ENCODE measurements at regions not wholly inside any gene's neighbourhood (a gene's known extent, or its start where the extent isn't known, plus 50 kb on each side); places are given as distances from the start of the nearest gene placed in this dataset.

GRCh38 chr16:9141813-9142212, 50.4 kb downstream of the HAPSTR1 start:
- Histone ChIP-seq H3K4me3 (ENCODE audit: low read length) (no peak overlapping the region), H3K36me3 (ENCODE audit: insufficient read depth, low read length) (no peaks in the 10 kb centered on the region), H3K27me3 (ENCODE audit: insufficient read depth, low read length) (no peaks in the 10 kb centered on the region), H3K4me1 (ENCODE audit: insufficient read depth, low read length) (peaks cover 10% of the 10 kb centered on the region), H3K27ac (ENCODE audit: low read depth, low read length) (no peak overlapping the region), H3K9ac (ENCODE audit: low read depth, low read length) (no peak overlapping the region), H3K9me3 (ENCODE audit: insufficient read depth, low read depth, low read length) (no peaks in the 10 kb centered on the region)
- 94% methylated on average over 8 of the region's 8 CpGs for WGBS

GRCh38 chr16:9144106-9144505, 52.7 kb downstream of the HAPSTR1 start:
- no peak overlapping the region for H3K9ac ChIP-seq (ENCODE audit: low read depth, low read length)
- H3K27me3 ChIP-seq (ENCODE audit: insufficient read depth, low read length), result no peaks in the 10 kb centered on the region
- H3K4me1 ChIP-seq (ENCODE audit: insufficient read depth, low read length), result peaks cover 17% of the 10 kb centered on the region
- WGBS, result 90% methylated on average over 8 of the region's 8 CpGs
- H3K9me3 ChIP-seq (ENCODE audit: insufficient read depth, low read depth, low read length), result no peaks in the 10 kb centered on the region
- no peak overlapping the region for H3K27ac ChIP-seq (ENCODE audit: low read depth, low read length)
- no peaks in the 10 kb centered on the region for H3K36me3 ChIP-seq (ENCODE audit: insufficient read depth, low read length)
- H3K4me3 ChIP-seq (ENCODE audit: low read length), result no peak overlapping the region

GRCh38 chr16:9148374-9149015, 57.1 kb downstream of the HAPSTR1 start:
- no peaks in the 10 kb centered on the region for H3K9me3 ChIP-seq (ENCODE audit: insufficient read depth, low read depth, low read length)
- no peak overlapping the region for H3K9ac ChIP-seq (ENCODE audit: low read depth, low read length)
- H3K27me3 ChIP-seq (ENCODE audit: insufficient read depth, low read length), result no peaks in the 10 kb centered on the region
- WGBS, result 49% methylated on average over 8 of the region's 9 CpGs
- H3K4me3 ChIP-seq (ENCODE audit: low read length), result no peak overlapping the region
- H3K4me1 ChIP-seq (ENCODE audit: insufficient read depth, low read length), result peaks cover 22% of the 10 kb centered on the region
- H3K36me3 ChIP-seq (ENCODE audit: insufficient read depth, low read length), result no peaks in the 10 kb centered on the region
- H3K27ac ChIP-seq (ENCODE audit: low read depth, low read length), result peak overlapping the region; percentile 14; the same call in 1 of the 2 replicates

- WGBS, result 61% methylated on average over 5 of the region's 5 CpGs
Measured at GRCh38 chr16:9151074-9151473, 59.6 kb downstream of the HAPSTR1 start.

GRCh38 chr16:9151597-9151996, 60.2 kb downstream of the HAPSTR1 start:
- no peak overlapping the region for H3K27ac ChIP-seq (ENCODE audit: low read depth, low read length)
- no peaks in the 10 kb centered on the region for H3K36me3 ChIP-seq (ENCODE audit: insufficient read depth, low read length)
- peaks cover 21% of the 10 kb centered on the region for H3K4me1 ChIP-seq (ENCODE audit: insufficient read depth, low read length)
- H3K9me3 ChIP-seq (ENCODE audit: insufficient read depth, low read depth, low read length), result no peaks in the 10 kb centered on the region
- H3K9ac ChIP-seq (ENCODE audit: low read depth, low read length), result no peak overlapping the region
- H3K27me3 ChIP-seq (ENCODE audit: insufficient read depth, low read length), result no peaks in the 10 kb centered on the region
- no peak overlapping the region for H3K4me3 ChIP-seq (ENCODE audit: low read length)
- whole genome bisulfite sequencing, result 80% methylated on average over 5 of the region's 5 CpGs

More at GRCh38 chr16:9151074-9151473, 59.6 kb downstream of the HAPSTR1 start:
- Histone ChIP-seq H3K36me3 (ENCODE audit: insufficient read depth, low read length) (no peaks in the 10 kb centered on the region), H3K4me1 (ENCODE audit: insufficient read depth, low read length) (peaks cover 25% of the 10 kb centered on the region), H3K9ac (ENCODE audit: low read depth, low read length) (no peak overlapping the region), H3K9me3 (ENCODE audit: insufficient read depth, low read depth, low read length) (no peaks in the 10 kb centered on the region), H3K4me3 (ENCODE audit: low read length) (no peak overlapping the region), H3K27me3 (ENCODE audit: insufficient read depth, low read length) (no peaks in the 10 kb centered on the region), H3K27ac (ENCODE audit: low read depth, low read length) (no peak overlapping the region)

GRCh38 chr16:9152649-9153501, 61.4 kb downstream of the HAPSTR1 start:
- H3K4me3 ChIP-seq (ENCODE audit: low read length), result no peak overlapping the region
- no peaks in the 10 kb centered on the region for H3K36me3 ChIP-seq (ENCODE audit: insufficient read depth, low read length)
- H3K27me3 ChIP-seq (ENCODE audit: insufficient read depth, low read length), result no peaks in the 10 kb centered on the region
- no peaks in the 10 kb centered on the region for H3K9me3 ChIP-seq (ENCODE audit: insufficient read depth, low read depth, low read length)
- peaks cover 21% of the 10 kb centered on the region for H3K4me1 ChIP-seq (ENCODE audit: insufficient read depth, low read length)
- no peak overlapping the region for H3K9ac ChIP-seq (ENCODE audit: low read depth, low read length)
- H3K27ac ChIP-seq (ENCODE audit: low read depth, low read length), result no peak overlapping the region
- WGBS, result 83% methylated on average over 19 of the region's 19 CpGs

- Histone ChIP-seq H3K9ac (ENCODE audit: low read depth, low read length) (no peak overlapping the region), H3K4me1 (ENCODE audit: insufficient read depth, low read length) (peaks cover 18% of the 10 kb centered on the region), H3K27me3 (ENCODE audit: insufficient read depth, low read length) (no peaks in the 10 kb centered on the region), H3K27ac (ENCODE audit: low read depth, low read length) (no peak overlapping the region), H3K4me3 (ENCODE audit: low read length) (no peak overlapping the region), H3K9me3 (ENCODE audit: insufficient read depth, low read depth, low read length) (no peaks in the 10 kb centered on the region), H3K36me3 (ENCODE audit: insufficient read depth, low read length) (no peaks in the 10 kb centered on the region)
- WGBS, result 83% methylated on average over 4 of the region's 4 CpGs
Measured at GRCh38 chr16:9153502-9153864, 62.0 kb downstream of the HAPSTR1 start.

- 55% methylated on average over 30 of the region's 30 CpGs for WGBS
- Histone ChIP-seq H3K36me3 (ENCODE audit: insufficient read depth, low read length) (no peaks in the 10 kb centered on the region), H3K9ac (ENCODE audit: low read depth, low read length) (0 out of 2 replicates have a peak overlapping the region, but pooled peaks have one; percentile 36), H3K4me1 (ENCODE audit: insufficient read depth, low read length) (peaks cover 12% of the 10 kb centered on the region), H3K9me3 (ENCODE audit: insufficient read depth, low read depth, low read length) (no peaks in the 10 kb centered on the region), H3K27ac (ENCODE audit: low read depth, low read length) (no peak overlapping the region; the same call in 1 of the 2 replicates), H3K27me3 (ENCODE audit: insufficient read depth, low read length) (no peaks in the 10 kb centered on the region), H3K4me3 (ENCODE audit: low read length) (no peak overlapping the region)
Measured at GRCh38 chr16:9154567-9155410, 63.3 kb downstream of the HAPSTR1 start.

- WGBS, result 48% methylated on average over 5 of the region's 5 CpGs
- H3K9me3 ChIP-seq (ENCODE audit: insufficient read depth, low read depth, low read length), result no peaks in the 10 kb centered on the region
- no peaks in the 10 kb centered on the region for H3K36me3 ChIP-seq (ENCODE audit: insufficient read depth, low read length)
- peaks cover 12% of the 10 kb centered on the region for H3K4me1 ChIP-seq (ENCODE audit: insufficient read depth, low read length)
- H3K9ac ChIP-seq (ENCODE audit: low read depth, low read length), result no peak overlapping the region
- H3K4me3 ChIP-seq (ENCODE audit: low read length), result no peak overlapping the region
- H3K27ac ChIP-seq (ENCODE audit: low read depth, low read length), result no peak overlapping the region
- no peaks in the 10 kb centered on the region for H3K27me3 ChIP-seq (ENCODE audit: insufficient read depth, low read length)
Measured at GRCh38 chr16:9155871-9156270, 64.4 kb downstream of the HAPSTR1 start.

GRCh38 chr16:9159839-9160550, 68.6 kb downstream of the HAPSTR1 start:
- Histone ChIP-seq H3K9me3 (ENCODE audit: insufficient read depth, low read depth, low read length) (no peaks in the 10 kb centered on the region), H3K4me3 (ENCODE audit: low read length) (no peak overlapping the region), H3K36me3 (ENCODE audit: insufficient read depth, low read length) (no peaks in the 10 kb centered on the region), H3K27me3 (ENCODE audit: insufficient read depth, low read length) (no peaks in the 10 kb centered on the region), H3K4me1 (ENCODE audit: insufficient read depth, low read length) (peaks cover 2% of the 10 kb centered on the region), H3K27ac (ENCODE audit: low read depth, low read length) (no peak overlapping the region), H3K9ac (ENCODE audit: low read depth, low read length) (no peak overlapping the region)
- 18% methylated on average over 15 of the region's 15 CpGs for WGBS

Data from HUES64 (cell line).